ENCODE measurements at regions not wholly inside any gene's neighbourhood (a gene's known extent, or its start where the extent isn't known, plus 50 kb on each side); places are given as distances from the start of the nearest gene placed in this dataset.

DNA sequence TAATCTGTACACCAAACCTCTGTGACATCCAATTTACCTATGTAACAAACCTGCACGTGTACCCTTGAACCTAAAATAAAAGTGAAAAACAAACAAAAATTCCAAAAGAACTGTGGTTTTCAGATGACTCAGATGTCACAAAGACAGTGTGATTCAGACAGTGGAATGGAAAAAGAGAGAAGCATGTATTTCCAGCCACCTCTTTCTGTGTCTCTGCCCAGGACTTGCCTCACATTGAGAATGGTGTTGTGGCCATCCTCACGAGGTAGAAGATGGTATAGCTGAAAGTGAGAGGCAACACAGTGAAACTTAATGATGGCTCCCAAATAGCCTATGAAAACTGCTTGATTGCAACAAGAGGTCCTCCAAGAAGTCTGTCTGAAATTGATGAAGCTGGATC lies 78.0 kb downstream of the ARL5B start (continued):
- no peak for TF ChIP-seq REST (IDR thresholded peaks at IDR 0.05; ENCODE audit: borderline replicate concordance)

DNA sequence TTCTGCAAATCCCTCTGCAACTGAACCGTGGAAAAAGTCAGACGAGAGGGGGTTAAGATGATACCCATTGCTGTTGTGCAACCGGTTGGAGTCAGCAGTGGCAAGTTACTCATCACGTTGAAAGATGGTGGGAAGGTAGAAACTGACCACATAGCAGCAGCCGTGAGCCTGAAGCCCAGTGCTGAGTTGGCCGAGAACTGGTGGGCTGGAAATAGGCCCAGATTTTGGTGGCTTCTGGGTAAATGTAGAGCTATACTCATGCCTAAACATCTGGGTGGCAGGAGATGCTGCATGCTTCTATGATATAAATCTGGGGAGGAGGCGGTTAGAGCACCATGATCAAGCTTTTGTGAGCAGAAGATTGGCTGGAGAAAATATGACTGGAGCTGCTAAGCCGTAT lies 78.6 kb downstream of the ARL5B start:
- H3K36me3 ChIP-seq (ENCODE audit: insufficient read depth, low read length), result no peaks in the 10 kb centered on the region
- H3K9me2 ChIP-seq (ENCODE audit: insufficient read depth, low read length), result no peaks in the 10 kb centered on the region
- no peak overlapping the region for H3K4me2 ChIP-seq (ENCODE audit: low read length)
- no peak for TF ChIP-seq RAD21 (conservative IDR thresholded peaks at IDR 0.05)
- TF ChIP-seq EZH2 (IDR thresholded peaks at IDR 0.05; ENCODE audit: borderline replicate concordance, insufficient read depth, low read length, poor library complexity, severe bottlenecking), result no peak
- no peak for TF ChIP-seq MXI1 (conservative IDR thresholded peaks at IDR 0.05; ENCODE audit: poor library complexity, severe bottlenecking)
- TF ChIP-seq EP300 (conservative IDR thresholded peaks at IDR 0.05; ENCODE audit: poor library complexity, severe bottlenecking), result no peak
- no peak for TF ChIP-seq REST (IDR thresholded peaks at IDR 0.05; ENCODE audit: borderline replicate concordance)
- no peak for TF ChIP-seq POLR2AphosphoS5 (IDR thresholded peaks at IDR 0.05)
- TF ChIP-seq, protein P1, sequence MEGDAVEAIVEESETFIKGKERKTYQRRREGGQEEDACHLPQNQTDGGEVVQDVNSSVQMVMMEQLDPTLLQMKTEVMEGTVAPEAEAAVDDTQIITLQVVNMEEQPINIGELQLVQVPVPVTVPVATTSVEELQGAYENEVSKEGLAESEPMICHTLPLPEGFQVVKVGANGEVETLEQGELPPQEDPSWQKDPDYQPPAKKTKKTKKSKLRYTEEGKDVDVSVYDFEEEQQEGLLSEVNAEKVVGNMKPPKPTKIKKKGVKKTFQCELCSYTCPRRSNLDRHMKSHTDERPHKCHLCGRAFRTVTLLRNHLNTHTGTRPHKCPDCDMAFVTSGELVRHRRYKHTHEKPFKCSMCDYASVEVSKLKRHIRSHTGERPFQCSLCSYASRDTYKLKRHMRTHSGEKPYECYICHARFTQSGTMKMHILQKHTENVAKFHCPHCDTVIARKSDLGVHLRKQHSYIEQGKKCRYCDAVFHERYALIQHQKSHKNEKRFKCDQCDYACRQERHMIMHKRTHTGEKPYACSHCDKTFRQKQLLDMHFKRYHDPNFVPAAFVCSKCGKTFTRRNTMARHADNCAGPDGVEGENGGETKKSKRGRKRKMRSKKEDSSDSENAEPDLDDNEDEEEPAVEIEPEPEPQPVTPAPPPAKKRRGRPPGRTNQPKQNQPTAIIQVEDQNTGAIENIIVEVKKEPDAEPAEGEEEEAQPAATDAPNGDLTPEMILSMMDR (IDR thresholded peaks at IDR 0.05; ENCODE audit: poor library complexity, severe bottlenecking), result no peak
- no peak for TF ChIP-seq SMC3 (conservative IDR thresholded peaks at IDR 0.05; ENCODE audit: poor library complexity)
- TF ChIP-seq TAF1 (IDR thresholded peaks at IDR 0.05; ENCODE audit: low read depth), result no peak
- no peak overlapping the region for H3K9ac ChIP-seq (ENCODE audit: low read length)
- H3K4me3 ChIP-seq (ENCODE audit: low read length), result no peak overlapping the region
- H2AFZ ChIP-seq (ENCODE audit: low read depth, low read length), result no peak overlapping the region
- H3K9me3 ChIP-seq (ENCODE audit: low read length), result no peaks in the 10 kb centered on the region
- H3K79me2 ChIP-seq (replicated peaks; ENCODE audit: insufficient read depth, low read length), result no peaks in the 10 kb centered on the region
- no peaks in the 10 kb centered on the region for H3F3A ChIP-seq (ENCODE audit: insufficient read depth, low read length, poor library complexity, severe bottlenecking)
- H3K27me3 ChIP-seq (ENCODE audit: insufficient read depth, low read depth, low read length), result no peaks in the 10 kb centered on the region
- H4K20me1 ChIP-seq (ENCODE audit: insufficient read depth), result no peaks in the 10 kb centered on the region
- H3K27ac ChIP-seq (ENCODE audit: low read length), result no peak overlapping the region
